Neural cell (in vitro differentiated cells): ENCODE measurements at regions not wholly inside any gene's neighbourhood (a gene's known extent, or its start where the extent isn't known, plus 50 kb on each side); places are given as distances from the start of the nearest gene placed in this dataset.

Source experiments
- H2AFZ ChIP-seq: fragments of 200-600, 300-800 bp; sonication (generic), shearing (Covaris generic); 2 replicates; pipeline ENCODE4 v1.6.0; 2014; ENCODE audit warnings: low read depth, mild to moderate bottlenecking, antibody characterized with exemption, low read length, moderate library complexity
- H3F3A ChIP-seq: fragments of 200-600 bp; shearing (Covaris generic); 2 replicates; pipeline ENCODE4 v1.6.1; 2016; ENCODE audit warnings: mild to moderate bottlenecking, moderate library complexity, mixed read lengths, antibody characterized with exemption, low read length; ENCODE audit not compliant: insufficient read depth, poor library complexity, severe bottlenecking
- H3K27ac ChIP-seq: fragments of 200-600, 300-800 bp; sonication (generic), shearing (Covaris generic); 2 replicates; pipeline ENCODE4 v1.5.1; 2014; ENCODE audit warnings: mild to moderate bottlenecking, low read length, moderate library complexity
- H3K27me3 ChIP-seq: fragments of 300-800, 200-600 bp; sonication (generic), shearing (Covaris generic); 2 replicates; pipeline ENCODE4 v1.6.0; 2014; ENCODE audit warnings: mild to moderate bottlenecking, low read depth, low read length, moderate library complexity; ENCODE audit not compliant: insufficient read depth
- H3K36me3 ChIP-seq: fragments of 300-800, 200-600 bp; sonication (generic), shearing (Covaris generic); 2 replicates; pipeline ENCODE4 v1.5.1; 2014; ENCODE audit warnings: mild to moderate bottlenecking, antibody characterized with exemption, low read length, moderate library complexity; ENCODE audit not compliant: insufficient read depth
- H3K4me2 ChIP-seq: fragments of 300-800, 200-600 bp; sonication (generic), shearing (Covaris generic); 2 replicates; pipeline ENCODE4 v1.6.0; 2014; ENCODE audit warnings: mild to moderate bottlenecking, low read length
- H3K4me3 ChIP-seq: fragments of 300-800, 200-600 bp; sonication (generic), shearing (Covaris generic); 2 replicates; pipeline ENCODE4 v1.5.1; 2014; ENCODE audit warnings: mild to moderate bottlenecking, low read length, moderate library complexity
- H3K79me2 ChIP-seq: fragments of 200-600 bp; shearing (Covaris generic); replicated peaks from 2 replicates; pipeline ENCODE4 v1.6.0; 2014; ENCODE audit warnings: mild to moderate bottlenecking, low read length, moderate library complexity; ENCODE audit not compliant: insufficient read depth
- H3K9ac ChIP-seq: fragments of 300-800, 200-600 bp; sonication (generic), shearing (Covaris generic); 2 replicates; pipeline ENCODE4 v1.6.1; 2016; ENCODE audit warnings: mild to moderate bottlenecking, low read length, mixed read lengths
- H3K9me2 ChIP-seq: fragments of 200-600 bp; shearing (Covaris generic); 2 replicates; pipeline ENCODE4 v1.6.1; 2016; ENCODE audit warnings: mild to moderate bottlenecking, low read length, mixed read lengths; ENCODE audit not compliant: insufficient read depth
- H3K9me3 ChIP-seq: fragments of 200-600, 300-800 bp; sonication (generic), shearing (Covaris generic); 2 replicates; pipeline ENCODE4 v1.6.1; 2016; ENCODE audit warnings: mild to moderate bottlenecking, mixed run types, low read length, moderate library complexity, mixed read lengths
- H4K20me1 ChIP-seq: fragments of 200-600 bp; shearing (Covaris generic); 2 replicates; pipeline ENCODE4 v1.6.1; 2016; ENCODE audit warnings: mild to moderate bottlenecking, mixed run types; ENCODE audit not compliant: insufficient read depth
- EP300 ChIP-seq: fragments of 450-650 bp; conservative IDR thresholded peaks from 2 replicates; pipeline ENCODE4 v1.6.1; 2014; ENCODE audit warnings: antibody characterized with exemption, mild to moderate bottlenecking, moderate library complexity; ENCODE audit not compliant: poor library complexity, severe bottlenecking
- EZH2 ChIP-seq: fragments of 200-600, 300-800 bp; shearing (Covaris generic), sonication (generic); IDR thresholded peaks from 2 replicates; pipeline ENCODE4 v1.6.1; 2014; ENCODE audit warnings: antibody characterized with exemption, low read length, borderline replicate concordance, mild to moderate bottlenecking; ENCODE audit not compliant: insufficient read depth, poor library complexity, severe bottlenecking
- MXI1 ChIP-seq: fragments of 450-650 bp; conservative IDR thresholded peaks from 2 replicates; pipeline ENCODE4 v1.6.1; 2014; ENCODE audit warnings: antibody characterized with exemption, mild to moderate bottlenecking; ENCODE audit not compliant: poor library complexity, severe bottlenecking
- POLR2AphosphoS5 ChIP-seq: IDR thresholded peaks from 2 replicates; pipeline ENCODE4 v1.6.1; 2012
- RAD21 ChIP-seq: fragments of 450-650 bp; conservative IDR thresholded peaks from 2 replicates; pipeline ENCODE4 v1.6.1; 2014; ENCODE audit warnings: antibody characterized with exemption, mild to moderate bottlenecking, moderate library complexity
- SMC3 ChIP-seq: fragments of 450-650 bp; conservative IDR thresholded peaks from 2 replicates; pipeline ENCODE4 v1.6.1; 2014; ENCODE audit warnings: antibody characterized with exemption, mild to moderate bottlenecking, moderate library complexity; ENCODE audit not compliant: poor library complexity
- TAF1 ChIP-seq: IDR thresholded peaks from 2 replicates; pipeline ENCODE4 v1.6.1; 2012; ENCODE audit warnings: low read depth
- TF ChIP-seq, protein P1 (sequence below): fragments of 450-650 bp; IDR thresholded peaks from 2 replicates; pipeline ENCODE4 v1.5.1; 2014; ENCODE audit warnings: antibody characterized with exemption, mild to moderate bottlenecking, moderate library complexity; ENCODE audit not compliant: poor library complexity, severe bottlenecking
- TF ChIP-seq, protein P2 (sequence below): IDR thresholded peaks from 2 replicates; pipeline ENCODE4 v1.6.1; 2012; ENCODE audit warnings: borderline replicate concordance

DNA sequence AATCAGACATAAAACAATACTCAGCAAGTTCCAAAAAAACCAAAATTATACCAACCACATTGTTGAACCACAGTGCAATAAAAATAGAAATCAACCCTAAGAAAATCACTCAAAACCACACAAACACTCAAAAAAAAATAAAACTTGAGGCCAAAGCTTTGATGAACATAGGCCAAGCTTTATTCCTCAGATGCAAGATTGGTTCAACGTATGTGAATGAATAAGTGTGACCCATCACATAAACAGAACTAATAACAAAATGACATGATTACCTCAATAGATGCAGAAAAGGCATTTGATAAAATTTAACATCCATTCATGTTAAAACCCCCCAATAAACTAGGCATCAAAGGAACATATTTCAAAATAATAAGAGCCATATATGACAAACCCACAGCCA lies 506.1 kb upstream of the FZD8 start:
- Histone ChIP-seq H3F3A (no peaks in the 10 kb centered on the region), H3K27ac (no peak overlapping the region), H3K27me3 (no peaks in the 10 kb centered on the region), H3K9ac (no peak overlapping the region), H3K9me2 (no peaks in the 10 kb centered on the region), H3K79me2 (no peaks in the 10 kb centered on the region), H3K9me3 (no peaks in the 10 kb centered on the region), H3K4me3 (no peak overlapping the region), H3K36me3 (no peaks in the 10 kb centered on the region), H2AFZ (no peak overlapping the region), H4K20me1 (no peaks in the 10 kb centered on the region), H3K4me2 (no peak overlapping the region)
- TF ChIP-seq MXI1 (no peak), RAD21 (no peak)
- TF ChIP-seq, protein P1, sequence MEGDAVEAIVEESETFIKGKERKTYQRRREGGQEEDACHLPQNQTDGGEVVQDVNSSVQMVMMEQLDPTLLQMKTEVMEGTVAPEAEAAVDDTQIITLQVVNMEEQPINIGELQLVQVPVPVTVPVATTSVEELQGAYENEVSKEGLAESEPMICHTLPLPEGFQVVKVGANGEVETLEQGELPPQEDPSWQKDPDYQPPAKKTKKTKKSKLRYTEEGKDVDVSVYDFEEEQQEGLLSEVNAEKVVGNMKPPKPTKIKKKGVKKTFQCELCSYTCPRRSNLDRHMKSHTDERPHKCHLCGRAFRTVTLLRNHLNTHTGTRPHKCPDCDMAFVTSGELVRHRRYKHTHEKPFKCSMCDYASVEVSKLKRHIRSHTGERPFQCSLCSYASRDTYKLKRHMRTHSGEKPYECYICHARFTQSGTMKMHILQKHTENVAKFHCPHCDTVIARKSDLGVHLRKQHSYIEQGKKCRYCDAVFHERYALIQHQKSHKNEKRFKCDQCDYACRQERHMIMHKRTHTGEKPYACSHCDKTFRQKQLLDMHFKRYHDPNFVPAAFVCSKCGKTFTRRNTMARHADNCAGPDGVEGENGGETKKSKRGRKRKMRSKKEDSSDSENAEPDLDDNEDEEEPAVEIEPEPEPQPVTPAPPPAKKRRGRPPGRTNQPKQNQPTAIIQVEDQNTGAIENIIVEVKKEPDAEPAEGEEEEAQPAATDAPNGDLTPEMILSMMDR = no peak

DNA sequence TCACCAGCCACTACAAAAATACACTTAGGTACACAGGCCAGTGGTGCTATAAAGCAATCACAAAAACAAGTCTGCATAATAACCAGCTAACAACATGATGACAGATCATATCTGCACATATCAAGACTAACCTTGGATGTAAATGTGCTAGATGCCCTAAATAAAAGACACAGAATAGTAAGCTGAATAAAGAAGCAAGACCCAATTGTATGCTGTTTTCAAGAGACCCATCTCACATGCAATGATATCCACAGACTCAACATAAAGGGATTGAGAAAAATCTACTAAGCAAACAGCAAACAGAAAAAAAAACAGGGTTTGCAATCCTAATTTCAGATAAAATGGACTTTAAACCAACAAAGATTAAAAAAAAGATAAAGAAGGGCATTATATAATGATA lies 505.4 kb upstream of the FZD8 start:
- Histone ChIP-seq H3K27me3 (no peaks in the 10 kb centered on the region), H3F3A (no peaks in the 10 kb centered on the region)

More for the DNA sequence above, 505.4 kb upstream of the FZD8 start:
- no peak overlapping the region for H3K4me3 ChIP-seq
- H2AFZ ChIP-seq = no peak overlapping the region
- H3K79me2 ChIP-seq = no peaks in the 10 kb centered on the region
- H3K9ac ChIP-seq = no peak overlapping the region
- H4K20me1 ChIP-seq = no peaks in the 10 kb centered on the region
- no peaks in the 10 kb centered on the region for H3K9me2 ChIP-seq
- TF ChIP-seq MXI1 = no peak
- TF ChIP-seq POLR2AphosphoS5 = no peak
- TF ChIP-seq, protein P2, sequence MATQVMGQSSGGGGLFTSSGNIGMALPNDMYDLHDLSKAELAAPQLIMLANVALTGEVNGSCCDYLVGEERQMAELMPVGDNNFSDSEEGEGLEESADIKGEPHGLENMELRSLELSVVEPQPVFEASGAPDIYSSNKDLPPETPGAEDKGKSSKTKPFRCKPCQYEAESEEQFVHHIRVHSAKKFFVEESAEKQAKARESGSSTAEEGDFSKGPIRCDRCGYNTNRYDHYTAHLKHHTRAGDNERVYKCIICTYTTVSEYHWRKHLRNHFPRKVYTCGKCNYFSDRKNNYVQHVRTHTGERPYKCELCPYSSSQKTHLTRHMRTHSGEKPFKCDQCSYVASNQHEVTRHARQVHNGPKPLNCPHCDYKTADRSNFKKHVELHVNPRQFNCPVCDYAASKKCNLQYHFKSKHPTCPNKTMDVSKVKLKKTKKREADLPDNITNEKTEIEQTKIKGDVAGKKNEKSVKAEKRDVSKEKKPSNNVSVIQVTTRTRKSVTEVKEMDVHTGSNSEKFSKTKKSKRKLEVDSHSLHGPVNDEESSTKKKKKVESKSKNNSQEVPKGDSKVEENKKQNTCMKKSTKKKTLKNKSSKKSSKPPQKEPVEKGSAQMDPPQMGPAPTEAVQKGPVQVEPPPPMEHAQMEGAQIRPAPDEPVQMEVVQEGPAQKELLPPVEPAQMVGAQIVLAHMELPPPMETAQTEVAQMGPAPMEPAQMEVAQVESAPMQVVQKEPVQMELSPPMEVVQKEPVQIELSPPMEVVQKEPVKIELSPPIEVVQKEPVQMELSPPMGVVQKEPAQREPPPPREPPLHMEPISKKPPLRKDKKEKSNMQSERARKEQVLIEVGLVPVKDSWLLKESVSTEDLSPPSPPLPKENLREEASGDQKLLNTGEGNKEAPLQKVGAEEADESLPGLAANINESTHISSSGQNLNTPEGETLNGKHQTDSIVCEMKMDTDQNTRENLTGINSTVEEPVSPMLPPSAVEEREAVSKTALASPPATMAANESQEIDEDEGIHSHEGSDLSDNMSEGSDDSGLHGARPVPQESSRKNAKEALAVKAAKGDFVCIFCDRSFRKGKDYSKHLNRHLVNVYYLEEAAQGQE = no peak
- no peak for TF ChIP-seq TAF1
- TF ChIP-seq EZH2 = no peak
- TF ChIP-seq RAD21 = no peak
- no peak for TF ChIP-seq SMC3
- TF ChIP-seq, protein P1 = no peak
- TF ChIP-seq EP300 = no peak
- H3K9me3 ChIP-seq = no peaks in the 10 kb centered on the region
- H3K4me2 ChIP-seq = no peak overlapping the region
- H3K36me3 ChIP-seq = no peaks in the 10 kb centered on the region
- H3K27ac ChIP-seq = no peak overlapping the region
